IMR-90 (cell line): ENCODE measurements at regions not wholly inside any gene's neighbourhood (a gene's known extent, or its start where the extent isn't known, plus 50 kb on each side); places are given as distances from the start of the nearest gene placed in this dataset.

Experiments
- MXI1 ChIP-seq: IDR thresholded peaks from 2 replicates; pipeline ENCODE4 v1.6.1; 2012; ENCODE audit warnings: low read depth, mild to moderate bottlenecking, low read length, moderate library complexity, borderline replicate concordance
- POLR2A ChIP-seq: IDR thresholded peaks from 2 replicates; pipeline ENCODE4 v1.6.1; 2012; ENCODE audit warnings: mild to moderate bottlenecking, low read depth, low read length
- RCOR1 ChIP-seq: IDR thresholded peaks from 2 replicates; pipeline ENCODE4 v1.6.1; 2012; ENCODE audit warnings: mild to moderate bottlenecking, low read length, improper control_type of control experiment; ENCODE audit not compliant: insufficient replicate concordance
- RFX5 ChIP-seq: IDR thresholded peaks from 2 replicates; pipeline ENCODE4 v1.8.0; 2012; ENCODE audit warnings: low read depth, mild to moderate bottlenecking, low read length, moderate library complexity
- TF ChIP-seq, protein P1 (sequence below): conservative IDR thresholded peaks from 2 replicates; pipeline ENCODE4 v1.5.1; 2012; ENCODE audit warnings: mild to moderate bottlenecking, low read depth, low read length, improper control_type of control experiment
- TF ChIP-seq, protein P2 (sequence below): fragments of 150-350 bp; IDR thresholded peaks from 2 replicates; pipeline ENCODE4 v1.6.1; 2016; ENCODE audit warnings: low read depth, mild to moderate bottlenecking, low read length, moderate library complexity, borderline replicate concordance

DNA sequence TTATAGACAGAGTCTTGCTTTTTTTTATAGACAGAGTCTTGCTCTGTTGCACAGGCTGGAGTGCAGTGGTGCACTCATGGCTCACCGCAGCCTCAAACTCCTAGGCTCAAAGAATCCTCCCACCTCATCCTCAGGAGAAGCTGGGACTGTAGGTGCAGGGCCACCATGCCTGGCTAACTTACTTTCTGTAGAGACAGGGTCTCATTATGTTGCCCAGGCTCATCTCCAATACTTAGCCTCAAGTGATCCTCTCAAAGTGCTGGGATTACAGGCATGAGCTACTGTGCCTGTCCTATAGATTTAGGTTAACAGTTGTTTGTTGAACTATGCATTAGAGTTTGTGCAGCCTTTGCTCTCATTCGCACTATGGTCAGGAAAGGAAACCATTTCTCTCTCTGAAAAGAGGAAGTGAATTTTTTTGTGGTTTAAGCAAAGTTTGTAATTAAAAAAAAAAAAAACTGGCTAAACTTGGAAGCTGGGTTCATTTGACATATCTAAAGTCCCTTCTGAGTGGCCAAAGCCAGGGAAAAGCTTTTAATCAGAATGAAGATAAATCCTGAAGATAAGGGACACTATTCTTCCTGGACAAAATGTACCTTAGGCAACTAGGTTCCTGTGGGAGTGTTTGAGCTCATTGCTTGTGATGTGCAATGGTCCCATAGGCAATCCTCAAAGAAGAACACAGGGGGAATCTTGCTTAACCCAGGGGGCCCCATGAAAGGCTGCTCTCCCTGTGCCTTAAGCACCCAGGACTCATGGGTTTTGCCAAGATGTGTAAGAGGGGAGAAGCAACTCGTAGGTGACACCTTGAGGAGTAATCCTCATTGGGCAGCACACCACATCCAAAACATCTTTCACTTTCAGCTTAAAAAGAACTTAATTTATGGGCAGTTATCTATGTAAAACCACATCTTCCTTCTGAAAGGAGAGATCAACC, 201.7 kb downstream of the MREG start:
- TF ChIP-seq, protein P1, sequence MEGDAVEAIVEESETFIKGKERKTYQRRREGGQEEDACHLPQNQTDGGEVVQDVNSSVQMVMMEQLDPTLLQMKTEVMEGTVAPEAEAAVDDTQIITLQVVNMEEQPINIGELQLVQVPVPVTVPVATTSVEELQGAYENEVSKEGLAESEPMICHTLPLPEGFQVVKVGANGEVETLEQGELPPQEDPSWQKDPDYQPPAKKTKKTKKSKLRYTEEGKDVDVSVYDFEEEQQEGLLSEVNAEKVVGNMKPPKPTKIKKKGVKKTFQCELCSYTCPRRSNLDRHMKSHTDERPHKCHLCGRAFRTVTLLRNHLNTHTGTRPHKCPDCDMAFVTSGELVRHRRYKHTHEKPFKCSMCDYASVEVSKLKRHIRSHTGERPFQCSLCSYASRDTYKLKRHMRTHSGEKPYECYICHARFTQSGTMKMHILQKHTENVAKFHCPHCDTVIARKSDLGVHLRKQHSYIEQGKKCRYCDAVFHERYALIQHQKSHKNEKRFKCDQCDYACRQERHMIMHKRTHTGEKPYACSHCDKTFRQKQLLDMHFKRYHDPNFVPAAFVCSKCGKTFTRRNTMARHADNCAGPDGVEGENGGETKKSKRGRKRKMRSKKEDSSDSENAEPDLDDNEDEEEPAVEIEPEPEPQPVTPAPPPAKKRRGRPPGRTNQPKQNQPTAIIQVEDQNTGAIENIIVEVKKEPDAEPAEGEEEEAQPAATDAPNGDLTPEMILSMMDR: no peak
- TF ChIP-seq RFX5: no peak
- TF ChIP-seq POLR2A: no peak
- TF ChIP-seq MXI1: no peak
- TF ChIP-seq, protein P2, sequence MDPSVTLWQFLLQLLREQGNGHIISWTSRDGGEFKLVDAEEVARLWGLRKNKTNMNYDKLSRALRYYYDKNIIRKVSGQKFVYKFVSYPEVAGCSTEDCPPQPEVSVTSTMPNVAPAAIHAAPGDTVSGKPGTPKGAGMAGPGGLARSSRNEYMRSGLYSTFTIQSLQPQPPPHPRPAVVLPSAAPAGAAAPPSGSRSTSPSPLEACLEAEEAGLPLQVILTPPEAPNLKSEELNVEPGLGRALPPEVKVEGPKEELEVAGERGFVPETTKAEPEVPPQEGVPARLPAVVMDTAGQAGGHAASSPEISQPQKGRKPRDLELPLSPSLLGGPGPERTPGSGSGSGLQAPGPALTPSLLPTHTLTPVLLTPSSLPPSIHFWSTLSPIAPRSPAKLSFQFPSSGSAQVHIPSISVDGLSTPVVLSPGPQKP: no peak
- no peak for TF ChIP-seq RCOR1
